ENCODE measurements at regions not wholly inside any gene's neighbourhood (a gene's known extent, or its start where the extent isn't known, plus 50 kb on each side); places are given as distances from the start of the nearest gene placed in this dataset.

- H3K27me3 ChIP-seq (ENCODE audit: control insufficient read depth in 2 of 2, insufficient read depth in 2 of 2, low read length in 2 of 2): no peaks in the 10 kb centered on the region
- H3K4me1 ChIP-seq (ENCODE audit: control insufficient read depth in 2 of 2, insufficient read depth in 2 of 2, low read length in 2 of 2): no peaks in the 10 kb centered on the region
- POLR2A ChIA-PET: no interaction called here
- no peak for DNase-seq
- intact Hi-C loops (cut with micrococcal nuclease): no loop called here
- H3K27ac ChIP-seq (ENCODE audit: low read depth, low read length): no peak overlapping the region
- H3K36me3 Mint-ChIP-seq: no peaks in the 10 kb centered on the region
- CTCF ChIA-PET: no interaction called here
- no peak overlapping the region for H3K27ac Mint-ChIP-seq
- H3K4me3 ChIP-seq (ENCODE audit: low read length): no peak overlapping the region
- H3K4me1 Mint-ChIP-seq: no peaks in the 10 kb centered on the region
- H3K9me3 Mint-ChIP-seq: peaks cover 0 to 8% (median 2%) of the 10 kb centered on the region in 11 donors
- H3K27me3 Mint-ChIP-seq: peaks cover 0 to 12% (median 8%) of the 10 kb centered on the region in 5 donors
- H3K36me3 ChIP-seq (ENCODE audit: control insufficient read depth in 2 of 3, insufficient read depth in 3 of 3, low read length in 3 of 3): no peaks in the 10 kb centered on the region
- no peak overlapping the region for H3K4me3 Mint-ChIP-seq
- no peak for ATAC-seq
- H3K9me3 ChIP-seq (ENCODE audit: control insufficient read depth in 2 of 3, low read length in 3 of 3): no peaks in the 10 kb centered on the region
Observed at GRCh38 chr12:105974738-105975137, 164.0 kb downstream of the NUAK1 start.

GRCh38 chr12:105975351-105975750 lies 163.4 kb downstream of the NUAK1 start:
- DNase-seq: no peak
- Mint-ChIP-seq H3K4me3 (no peak overlapping the region), H3K27me3 (peaks cover 0 to 12% (median 8%) of the 10 kb centered on the region in 5 donors)

GRCh38 chr12:105977236-105977635 lies 161.5 kb downstream of the NUAK1 start:
- Histone ChIP-seq H3K27me3 (ENCODE audit: control insufficient read depth in 2 of 2, insufficient read depth in 2 of 2, low read length in 2 of 2) (no peaks in the 10 kb centered on the region), H3K4me3 (ENCODE audit: low read length) (no peak overlapping the region), H3K4me1 (ENCODE audit: control insufficient read depth in 2 of 2, insufficient read depth in 2 of 2, low read length in 2 of 2) (no peaks in the 10 kb centered on the region), H3K27ac (ENCODE audit: low read depth, low read length) (no peak overlapping the region), H3K9me3 (ENCODE audit: control insufficient read depth in 2 of 3, low read length in 3 of 3) (no peaks in the 10 kb centered on the region), H3K36me3 (ENCODE audit: control insufficient read depth in 2 of 3, insufficient read depth in 3 of 3, low read length in 3 of 3) (no peaks in the 10 kb centered on the region)
- no peak overlapping the region for H3K4me3 Mint-ChIP-seq
- DNase-seq (no peak), ATAC-seq (no peak)
- ChIA-PET CTCF (no interaction called here), POLR2A (no interaction called here)
- no peaks in the 10 kb centered on the region for H3K4me1 Mint-ChIP-seq
- intact Hi-C loops (cut with micrococcal nuclease): no loop called here
- H3K9me3 Mint-ChIP-seq: peaks cover 0 to 8% (median 0%) of the 10 kb centered on the region in 11 donors
- no peak overlapping the region for H3K27ac Mint-ChIP-seq
- H3K27me3 Mint-ChIP-seq: peaks cover 0 to 8% (median 5%) of the 10 kb centered on the region in 5 donors
- H3K36me3 Mint-ChIP-seq: no peaks in the 10 kb centered on the region

More at GRCh38 chr12:105975351-105975750, 163.4 kb downstream of the NUAK1 start:
- intact Hi-C loops (cut with micrococcal nuclease): no loop called here
- Mint-ChIP-seq H3K4me1 (no peaks in the 10 kb centered on the region), H3K36me3 (no peaks in the 10 kb centered on the region), H3K27ac (no peak overlapping the region), H3K9me3 (peaks cover 0 to 8% (median 2%) of the 10 kb centered on the region in 11 donors)
- no peaks in the 10 kb centered on the region for H3K36me3 ChIP-seq (ENCODE audit: control insufficient read depth in 2 of 3, insufficient read depth in 3 of 3, low read length in 3 of 3)
- H3K27ac ChIP-seq (ENCODE audit: low read depth, low read length): no peak overlapping the region
- H3K4me1 ChIP-seq (ENCODE audit: control insufficient read depth in 2 of 2, insufficient read depth in 2 of 2, low read length in 2 of 2): no peaks in the 10 kb centered on the region
- ChIA-PET CTCF (no interaction called here), POLR2A (no interaction called here)
- ATAC-seq: no peak
- no peak overlapping the region for H3K4me3 ChIP-seq (ENCODE audit: low read length)
- H3K27me3 ChIP-seq (ENCODE audit: control insufficient read depth in 2 of 2, insufficient read depth in 2 of 2, low read length in 2 of 2): no peaks in the 10 kb centered on the region
- no peaks in the 10 kb centered on the region for H3K9me3 ChIP-seq (ENCODE audit: control insufficient read depth in 2 of 3, low read length in 3 of 3)

- peaks cover 0 to 8% (median 5%) of the 10 kb centered on the region in 5 donors for H3K27me3 Mint-ChIP-seq
- intact Hi-C loops (cut with micrococcal nuclease): no loop called here
- Histone ChIP-seq H3K27ac (ENCODE audit: low read depth, low read length) (no peak overlapping the region), H3K9me3 (ENCODE audit: control insufficient read depth in 2 of 3, low read length in 3 of 3) (no peaks in the 10 kb centered on the region), H3K36me3 (ENCODE audit: control insufficient read depth in 2 of 3, insufficient read depth in 3 of 3, low read length in 3 of 3) (no peaks in the 10 kb centered on the region), H3K27me3 (ENCODE audit: control insufficient read depth in 2 of 2, insufficient read depth in 2 of 2, low read length in 2 of 2) (no peaks in the 10 kb centered on the region), H3K4me3 (ENCODE audit: low read length) (no peak overlapping the region), H3K4me1 (ENCODE audit: control insufficient read depth in 2 of 2, insufficient read depth in 2 of 2, low read length in 2 of 2) (no peaks in the 10 kb centered on the region)
- DNase-seq (no peak), ATAC-seq (no peak)
- peaks cover 0 to 8% (median 0%) of the 10 kb centered on the region in 11 donors for H3K9me3 Mint-ChIP-seq
- ChIA-PET CTCF (no interaction called here), POLR2A (no interaction called here)
- H3K4me1 Mint-ChIP-seq: no peaks in the 10 kb centered on the region
- H3K4me3 Mint-ChIP-seq: no peak overlapping the region
- no peaks in the 10 kb centered on the region for H3K36me3 Mint-ChIP-seq
- H3K27ac Mint-ChIP-seq: no peak overlapping the region
Observed at GRCh38 chr12:105977652-105978051, 161.1 kb downstream of the NUAK1 start.

GRCh38 chr12:105978276-105978675 lies 160.5 kb downstream of the NUAK1 start:
- Mint-ChIP-seq H3K27ac (no peak overlapping the region), H3K36me3 (no peaks in the 10 kb centered on the region), H3K9me3 (peaks cover 0 to 8% (median 0%) of the 10 kb centered on the region in 11 donors), H3K4me3 (no peak overlapping the region), H3K4me1 (no peaks in the 10 kb centered on the region), H3K27me3 (peaks cover 0 to 8% (median 5%) of the 10 kb centered on the region in 5 donors)
- no peaks in the 10 kb centered on the region for H3K27me3 ChIP-seq (ENCODE audit: control insufficient read depth in 2 of 2, insufficient read depth in 2 of 2, low read length in 2 of 2)
- H3K4me3 ChIP-seq (ENCODE audit: low read length): no peak overlapping the region
- no peak overlapping the region for H3K27ac ChIP-seq (ENCODE audit: low read depth, low read length)
- H3K4me1 ChIP-seq (ENCODE audit: control insufficient read depth in 2 of 2, insufficient read depth in 2 of 2, low read length in 2 of 2): no peaks in the 10 kb centered on the region
- H3K9me3 ChIP-seq (ENCODE audit: control insufficient read depth in 2 of 3, low read length in 3 of 3): no peaks in the 10 kb centered on the region
- H3K36me3 ChIP-seq (ENCODE audit: control insufficient read depth in 2 of 3, insufficient read depth in 3 of 3, low read length in 3 of 3): no peaks in the 10 kb centered on the region
- ATAC-seq: no peak
- ChIA-PET CTCF (no interaction called here), POLR2A (no interaction called here)
- no peak for DNase-seq
- intact Hi-C loops (cut with micrococcal nuclease): no loop called here

GRCh38 chr12:105978686-105979085 lies 160.1 kb downstream of the NUAK1 start:
- Histone ChIP-seq H3K27ac (ENCODE audit: low read depth, low read length) (no peak overlapping the region), H3K9me3 (ENCODE audit: control insufficient read depth in 2 of 3, low read length in 3 of 3) (no peaks in the 10 kb centered on the region), H3K36me3 (ENCODE audit: control insufficient read depth in 2 of 3, insufficient read depth in 3 of 3, low read length in 3 of 3) (no peaks in the 10 kb centered on the region), H3K27me3 (ENCODE audit: control insufficient read depth in 2 of 2, insufficient read depth in 2 of 2, low read length in 2 of 2) (no peaks in the 10 kb centered on the region), H3K4me3 (ENCODE audit: low read length) (no peak overlapping the region), H3K4me1 (ENCODE audit: control insufficient read depth in 2 of 2, insufficient read depth in 2 of 2, low read length in 2 of 2) (no peaks in the 10 kb centered on the region)
- DNase-seq (no peak), ATAC-seq (no peak)
- Mint-ChIP-seq H3K27ac (no peak overlapping the region), H3K27me3 (peaks cover 0 to 8% (median 5%) of the 10 kb centered on the region in 5 donors), H3K4me1 (no peaks in the 10 kb centered on the region), H3K4me3 (no peak overlapping the region), H3K9me3 (peaks cover 0 to 7% (median 0%) of the 10 kb centered on the region in 11 donors), H3K36me3 (no peaks in the 10 kb centered on the region)
- CTCF ChIA-PET: no interaction called here
- intact Hi-C loops (cut with micrococcal nuclease): no loop called here
- POLR2A ChIA-PET: no interaction called here

GRCh38 chr12:105980085-105980484 lies 158.7 kb downstream of the NUAK1 start:
- Mint-ChIP-seq H3K27ac (no peak overlapping the region), H3K4me1 (no peaks in the 10 kb centered on the region), H3K4me3 (no peak overlapping the region), H3K27me3 (peaks cover 0 to 8% (median 5%) of the 10 kb centered on the region in 5 donors), H3K36me3 (no peaks in the 10 kb centered on the region), H3K9me3 (peaks cover 0 to 4% (median 0%) of the 10 kb centered on the region in 11 donors)
- H3K27me3 ChIP-seq (ENCODE audit: control insufficient read depth in 2 of 2, insufficient read depth in 2 of 2, low read length in 2 of 2): no peaks in the 10 kb centered on the region
- CTCF ChIA-PET: no interaction called here
- H3K4me3 ChIP-seq (ENCODE audit: low read length): no peak overlapping the region
- intact Hi-C loops (cut with micrococcal nuclease): no loop called here
- POLR2A ChIA-PET: no interaction called here
- no peak for ATAC-seq
- H3K27ac ChIP-seq (ENCODE audit: low read depth, low read length): no peak overlapping the region
- H3K9me3 ChIP-seq (ENCODE audit: control insufficient read depth in 2 of 3, low read length in 3 of 3): no peaks in the 10 kb centered on the region
- no peaks in the 10 kb centered on the region for H3K4me1 ChIP-seq (ENCODE audit: control insufficient read depth in 2 of 2, insufficient read depth in 2 of 2, low read length in 2 of 2)
- H3K36me3 ChIP-seq (ENCODE audit: control insufficient read depth in 2 of 3, insufficient read depth in 3 of 3, low read length in 3 of 3): no peaks in the 10 kb centered on the region
- DNase-seq: no peak

Measured in naive thymus-derived CD4-positive, alpha-beta T cell (primary cell).